HCT116 (cell line): ENCODE measurements at regions not wholly inside any gene's neighbourhood (a gene's known extent, or its start where the extent isn't known, plus 50 kb on each side); places are given as distances from the start of the nearest gene placed in this dataset.

Experiments used
- POLR2A ChIP-seq: IDR thresholded peaks from 2 replicates; pipeline ENCODE4 v1.7.0; 2011; ENCODE audit warnings: borderline replicate concordance; ENCODE audit not compliant: insufficient read depth, insufficient read length; ENCODE audit errors: extremely low read depth
- POLR2AphosphoS5 ChIP-seq: IDR thresholded peaks from 2 replicates; pipeline ENCODE4 v1.6.1; 2011; ENCODE audit warnings: mild to moderate bottlenecking, low read depth, low read length, moderate library complexity
- RAD21 ChIP-seq: IDR thresholded peaks from 2 replicates; pipeline ENCODE4 v1.6.1; 2012; ENCODE audit warnings: low read depth, mild to moderate bottlenecking
- YY1 ChIP-seq: IDR thresholded peaks from 2 replicates; pipeline ENCODE4 v1.6.1; 2011; ENCODE audit warnings: low read length, low read depth, moderate library complexity, mild to moderate bottlenecking; ENCODE audit not compliant: insufficient replicate concordance; ENCODE audit errors: extremely low read depth

- TF ChIP-seq RAD21 (no peak), POLR2A (no peak), YY1 (no peak), POLR2AphosphoS5 (no peak)
These were observed 54.5 kb upstream of the DSP start for GRCh38 chr6:7486951-7487350.
